ENCODE measurements at regions not wholly inside any gene's neighbourhood (a gene's known extent, or its start where the extent isn't known, plus 50 kb on each side); places are given as distances from the start of the nearest gene placed in this dataset.

GRCh38 chr10:78533776-78534175 is 500.1 kb downstream of the RPS24 start:
- H3K9me3 ChIP-seq (ENCODE audit: insufficient read depth, low read depth, low read length) = peaks cover 11% of the 10 kb centered on the region
- H3K4me1 ChIP-seq (ENCODE audit: insufficient read depth, low read length) = peaks cover 3% of the 10 kb centered on the region; the same call in 1 of the 2 replicates
- H3K27me3 ChIP-seq (ENCODE audit: insufficient read depth, low read length) = no peaks in the 10 kb centered on the region
- H3K36me3 ChIP-seq (ENCODE audit: insufficient read depth, low read depth, low read length) = no peaks in the 10 kb centered on the region
- H3K4me3 ChIP-seq (ENCODE audit: low read length) = no peak overlapping the region
- H3K9ac ChIP-seq (ENCODE audit: low read depth, low read length) = no peak overlapping the region
- H3K27ac ChIP-seq (ENCODE audit: low read length) = no peak overlapping the region

- H3K27me3 ChIP-seq (ENCODE audit: insufficient read depth, low read length) = no peaks in the 10 kb centered on the region
- no peak overlapping the region for H3K4me3 ChIP-seq (ENCODE audit: low read length)
- H3K9me3 ChIP-seq (ENCODE audit: insufficient read depth, low read depth, low read length) = peaks cover 11% of the 10 kb centered on the region
- H3K36me3 ChIP-seq (ENCODE audit: insufficient read depth, low read depth, low read length) = no peaks in the 10 kb centered on the region
- H3K27ac ChIP-seq (ENCODE audit: low read length) = no peak overlapping the region
- H3K4me1 ChIP-seq (ENCODE audit: insufficient read depth, low read length) = no peaks in the 10 kb centered on the region
- H3K9ac ChIP-seq (ENCODE audit: low read depth, low read length) = no peak overlapping the region
Observed at GRCh38 chr10:78535716-78536218, 502.1 kb downstream of the RPS24 start.

GRCh38 chr10:78537018-78537417 is 503.4 kb downstream of the RPS24 start:
- Histone ChIP-seq H3K4me3 (ENCODE audit: low read length) (no peak overlapping the region), H3K27me3 (ENCODE audit: insufficient read depth, low read length) (no peaks in the 10 kb centered on the region), H3K9ac (ENCODE audit: low read depth, low read length) (no peak overlapping the region), H3K4me1 (ENCODE audit: insufficient read depth, low read length) (no peaks in the 10 kb centered on the region), H3K9me3 (ENCODE audit: insufficient read depth, low read depth, low read length) (peaks cover 1% of the 10 kb centered on the region; the same call in 1 of the 2 replicates), H3K27ac (ENCODE audit: low read length) (no peak overlapping the region), H3K36me3 (ENCODE audit: insufficient read depth, low read depth, low read length) (no peaks in the 10 kb centered on the region)

- no peaks in the 10 kb centered on the region for H3K27me3 ChIP-seq (ENCODE audit: insufficient read depth, low read length)
- no peak overlapping the region for H3K9ac ChIP-seq (ENCODE audit: low read depth, low read length)
- no peak overlapping the region for H3K27ac ChIP-seq (ENCODE audit: low read length)
- no peaks in the 10 kb centered on the region for H3K9me3 ChIP-seq (ENCODE audit: insufficient read depth, low read depth, low read length)
- H3K36me3 ChIP-seq (ENCODE audit: insufficient read depth, low read depth, low read length) = no peaks in the 10 kb centered on the region
- peaks cover 4% of the 10 kb centered on the region; the same call in 1 of the 2 replicates for H3K4me1 ChIP-seq (ENCODE audit: insufficient read depth, low read length)
- H3K4me3 ChIP-seq (ENCODE audit: low read length) = no peak overlapping the region
Observed at GRCh38 chr10:78539247-78539766, 505.6 kb downstream of the RPS24 start.

GRCh38 chr10:78540355-78541076 is 506.9 kb downstream of the RPS24 start:
- peaks cover 4% of the 10 kb centered on the region; the same call in 1 of the 2 replicates for H3K4me1 ChIP-seq (ENCODE audit: insufficient read depth, low read length)
- H3K27ac ChIP-seq (ENCODE audit: low read length) = no peak overlapping the region
- no peaks in the 10 kb centered on the region for H3K27me3 ChIP-seq (ENCODE audit: insufficient read depth, low read length)
- H3K36me3 ChIP-seq (ENCODE audit: insufficient read depth, low read depth, low read length) = no peaks in the 10 kb centered on the region
- no peaks in the 10 kb centered on the region for H3K9me3 ChIP-seq (ENCODE audit: insufficient read depth, low read depth, low read length)
- H3K9ac ChIP-seq (ENCODE audit: low read depth, low read length) = no peak overlapping the region
- no peak overlapping the region for H3K4me3 ChIP-seq (ENCODE audit: low read length)

GRCh38 chr10:78541481-78542140 is 507.9 kb downstream of the RPS24 start:
- Histone ChIP-seq H3K9ac (ENCODE audit: low read depth, low read length) (no peak overlapping the region), H3K27me3 (ENCODE audit: insufficient read depth, low read length) (no peaks in the 10 kb centered on the region), H3K4me3 (ENCODE audit: low read length) (no peak overlapping the region), H3K36me3 (ENCODE audit: insufficient read depth, low read depth, low read length) (no peaks in the 10 kb centered on the region), H3K4me1 (ENCODE audit: insufficient read depth, low read length) (peaks cover 4% of the 10 kb centered on the region; the same call in 1 of the 2 replicates), H3K27ac (ENCODE audit: low read length) (no peak overlapping the region), H3K9me3 (ENCODE audit: insufficient read depth, low read depth, low read length) (no peaks in the 10 kb centered on the region)

- Histone ChIP-seq H3K9me3 (ENCODE audit: insufficient read depth, low read depth, low read length) (no peaks in the 10 kb centered on the region), H3K9ac (ENCODE audit: low read depth, low read length) (no peak overlapping the region), H3K27ac (ENCODE audit: low read length) (no peak overlapping the region), H3K27me3 (ENCODE audit: insufficient read depth, low read length) (no peaks in the 10 kb centered on the region), H3K4me1 (ENCODE audit: insufficient read depth, low read length) (peaks cover 4% of the 10 kb centered on the region; the same call in 1 of the 2 replicates), H3K36me3 (ENCODE audit: insufficient read depth, low read depth, low read length) (no peaks in the 10 kb centered on the region), H3K4me3 (ENCODE audit: low read length) (no peak overlapping the region)
Observed at GRCh38 chr10:78542141-78542489, 508.5 kb downstream of the RPS24 start.

GRCh38 chr10:78542521-78542920 is 508.9 kb downstream of the RPS24 start:
- H3K4me1 ChIP-seq (ENCODE audit: insufficient read depth, low read length) = peaks cover 4% of the 10 kb centered on the region; the same call in 1 of the 2 replicates
- H3K27me3 ChIP-seq (ENCODE audit: insufficient read depth, low read length) = 0 out of 2 replicates have a peak, but pooled peaks cover under 1% of the 10 kb centered on the region
- no peak overlapping the region for H3K4me3 ChIP-seq (ENCODE audit: low read length)
- H3K9ac ChIP-seq (ENCODE audit: low read depth, low read length) = no peak overlapping the region
- H3K36me3 ChIP-seq (ENCODE audit: insufficient read depth, low read depth, low read length) = no peaks in the 10 kb centered on the region
- no peak overlapping the region for H3K27ac ChIP-seq (ENCODE audit: low read length)
- H3K9me3 ChIP-seq (ENCODE audit: insufficient read depth, low read depth, low read length) = no peaks in the 10 kb centered on the region

- Histone ChIP-seq H3K27me3 (ENCODE audit: insufficient read depth, low read length) (peaks cover 7% of the 10 kb centered on the region; the same call in 1 of the 2 replicates), H3K36me3 (ENCODE audit: insufficient read depth, low read depth, low read length) (no peaks in the 10 kb centered on the region), H3K9ac (ENCODE audit: low read depth, low read length) (no peak overlapping the region), H3K27ac (ENCODE audit: low read length) (no peak overlapping the region), H3K4me3 (ENCODE audit: low read length) (no peak overlapping the region), H3K9me3 (ENCODE audit: insufficient read depth, low read depth, low read length) (no peaks in the 10 kb centered on the region), H3K4me1 (ENCODE audit: insufficient read depth, low read length) (peaks cover 4% of the 10 kb centered on the region; the same call in 1 of the 2 replicates)
Observed at GRCh38 chr10:78543031-78543748, 509.5 kb downstream of the RPS24 start.

GRCh38 chr10:78543749-78544362 is 510.2 kb downstream of the RPS24 start:
- Histone ChIP-seq H3K4me1 (ENCODE audit: insufficient read depth, low read length) (peaks cover 4% of the 10 kb centered on the region; the same call in 1 of the 2 replicates), H3K27me3 (ENCODE audit: insufficient read depth, low read length) (peaks cover 14% of the 10 kb centered on the region; the same call in 1 of the 2 replicates), H3K9me3 (ENCODE audit: insufficient read depth, low read depth, low read length) (no peaks in the 10 kb centered on the region), H3K36me3 (ENCODE audit: insufficient read depth, low read depth, low read length) (no peaks in the 10 kb centered on the region), H3K27ac (ENCODE audit: low read length) (no peak overlapping the region), H3K9ac (ENCODE audit: low read depth, low read length) (no peak overlapping the region), H3K4me3 (ENCODE audit: low read length) (no peak overlapping the region)

Measured in iPS-20b (cell line).